ENCODE measurements at regions not wholly inside any gene's neighbourhood (a gene's known extent, or its start where the extent isn't known, plus 50 kb on each side); places are given as distances from the start of the nearest gene placed in this dataset.

DNA sequence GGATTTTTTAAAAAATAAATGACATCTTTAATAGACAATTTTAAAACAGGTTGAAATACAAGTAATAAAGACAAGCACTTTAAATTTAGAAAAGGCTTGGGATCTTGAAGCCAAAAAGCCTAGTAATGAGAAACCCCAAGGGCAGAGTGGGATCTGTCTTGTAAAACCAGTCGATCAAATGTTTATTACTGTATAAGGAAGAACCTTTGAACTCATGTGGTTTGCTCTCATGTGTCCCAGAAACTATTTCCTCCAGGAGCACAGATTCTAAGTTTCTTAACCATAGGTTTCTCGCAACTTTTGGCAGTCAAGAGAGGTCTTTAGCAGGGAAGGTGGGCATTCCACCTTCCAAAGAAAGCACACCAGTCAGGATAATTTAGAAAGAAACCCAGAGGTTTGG, 541.7 kb upstream of the BTBD3 start:
- Histone ChIP-seq H3K4me1 (no peaks in the 10 kb centered on the region), H3K9me3 (peaks cover 0 to 3% (median 0%) of the 10 kb centered on the region in 12 donors), H3K36me3 (no peaks in the 10 kb centered on the region), H3K27ac (no peak overlapping the region), H3K4me3 (no peak overlapping the region), H3K27me3 (peaks cover 0 to 14% (median 0%) of the 10 kb centered on the region in 9 donors)
- WGBS, 4 donors: 79 to 86% (median 81%) methylated on average over 2 of the region's 2 CpGs
- no peak for ATAC-seq
- no peak for DNase-seq
- intact Hi-C loops (cut with DNase I): no loop called here
- TF ChIP-seq POLR2A (IDR thresholded peaks at IDR 0.05) (no peak), CTCF (IDR thresholded peaks at IDR 0.05) (no peak)

DNA sequence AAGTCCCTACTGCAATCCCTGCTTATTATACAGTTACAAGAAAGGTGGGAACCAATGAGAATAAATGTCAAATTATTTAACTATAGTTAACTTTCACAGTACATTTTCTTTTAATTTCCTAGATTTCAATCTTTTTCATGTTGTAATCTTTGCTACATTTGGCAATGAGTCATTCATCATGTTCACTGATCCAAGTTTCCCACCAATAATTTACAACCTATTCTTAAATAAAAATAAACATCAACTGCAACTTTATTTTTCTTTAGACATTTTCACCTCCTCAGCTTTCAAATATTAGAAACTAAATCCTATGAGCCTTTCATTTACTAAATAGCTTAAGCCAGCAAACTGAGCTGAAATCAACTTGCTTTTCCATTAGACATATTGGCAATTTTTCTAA, 541.3 kb upstream of the BTBD3 start:
- Histone ChIP-seq H3K36me3 (no peaks in the 10 kb centered on the region), H3K9me3 (peaks cover 0 to 5% (median 0%) of the 10 kb centered on the region in 12 donors), H3K4me1 (no peaks in the 10 kb centered on the region), H3K27ac (no peak overlapping the region), H3K27me3 (peaks cover 0 to 14% (median 0%) of the 10 kb centered on the region in 9 donors), H3K4me3 (no peak overlapping the region)
- TF ChIP-seq CTCF (IDR thresholded peaks at IDR 0.05): no peak
- TF ChIP-seq POLR2A (IDR thresholded peaks at IDR 0.05): no peak
- DNase-seq (no peak), ATAC-seq (no peak)
- intact Hi-C loops (cut with DNase I): no loop called here

GRCh38 chr20:11376998-11377397, 540.7 kb upstream of the BTBD3 start:
- H3K9me3 ChIP-seq: peaks cover 0 to 7% (median 0%) of the 10 kb centered on the region in 12 donors
- no peaks in the 10 kb centered on the region for H3K36me3 ChIP-seq
- H3K27me3 ChIP-seq: peaks cover 0 to 14% (median 0%) of the 10 kb centered on the region in 9 donors
- 69 to 84% (median 74%) methylated on average over 2 of the region's 2 CpGs for WGBS, 4 donors
- no peaks in the 10 kb centered on the region for H3K4me1 ChIP-seq
- H3K4me3 ChIP-seq: no peak overlapping the region
- no peak for TF ChIP-seq CTCF (IDR thresholded peaks at IDR 0.05)
- no peak for TF ChIP-seq POLR2A (IDR thresholded peaks at IDR 0.05)
- no peak for ATAC-seq
- H3K27ac ChIP-seq: no peak overlapping the region
- intact Hi-C loops (cut with DNase I): no loop called here
- DNase-seq: no peak

GRCh38 chr20:11377761-11378160, 539.9 kb upstream of the BTBD3 start:
- WGBS, 4 donors: 77 to 84% (median 80%) methylated on average over 2 of the region's 2 CpGs
- TF ChIP-seq POLR2A (IDR thresholded peaks at IDR 0.05): no peak
- no peak for TF ChIP-seq CTCF (IDR thresholded peaks at IDR 0.05)
- no peaks in the 10 kb centered on the region for H3K36me3 ChIP-seq

More at GRCh38 chr20:11377761-11378160, 539.9 kb upstream of the BTBD3 start:
- no peak overlapping the region for H3K27ac ChIP-seq
- intact Hi-C loops (cut with DNase I): no loop called here
- ATAC-seq: no peak
- H3K27me3 ChIP-seq: peaks cover 0 to 14% (median 0%) of the 10 kb centered on the region in 9 donors
- H3K4me3 ChIP-seq: no peak overlapping the region
- no peaks in the 10 kb centered on the region for H3K4me1 ChIP-seq
- DNase-seq: no peak
- H3K9me3 ChIP-seq: peaks cover 0 to 11% (median 0%) of the 10 kb centered on the region in 12 donors
